CD4-positive, alpha-beta T cell treated with Interleukin-10 for 1 hour (primary cell): ENCODE measurements at regions not wholly inside any gene's neighbourhood (a gene's known extent, or its start where the extent isn't known, plus 50 kb on each side); places are given as distances from the start of the nearest gene placed in this dataset.
"Not testable (repeated sequence)": the region's sequence is repeated elsewhere in the genome, so short reads cannot be mapped to it uniquely, and the experiment has no call there.

Source experiments
- DNase-seq: peaks from one replicate; pipeline ENCODE4 v3.0.0-alpha.2; 2020

DNA sequence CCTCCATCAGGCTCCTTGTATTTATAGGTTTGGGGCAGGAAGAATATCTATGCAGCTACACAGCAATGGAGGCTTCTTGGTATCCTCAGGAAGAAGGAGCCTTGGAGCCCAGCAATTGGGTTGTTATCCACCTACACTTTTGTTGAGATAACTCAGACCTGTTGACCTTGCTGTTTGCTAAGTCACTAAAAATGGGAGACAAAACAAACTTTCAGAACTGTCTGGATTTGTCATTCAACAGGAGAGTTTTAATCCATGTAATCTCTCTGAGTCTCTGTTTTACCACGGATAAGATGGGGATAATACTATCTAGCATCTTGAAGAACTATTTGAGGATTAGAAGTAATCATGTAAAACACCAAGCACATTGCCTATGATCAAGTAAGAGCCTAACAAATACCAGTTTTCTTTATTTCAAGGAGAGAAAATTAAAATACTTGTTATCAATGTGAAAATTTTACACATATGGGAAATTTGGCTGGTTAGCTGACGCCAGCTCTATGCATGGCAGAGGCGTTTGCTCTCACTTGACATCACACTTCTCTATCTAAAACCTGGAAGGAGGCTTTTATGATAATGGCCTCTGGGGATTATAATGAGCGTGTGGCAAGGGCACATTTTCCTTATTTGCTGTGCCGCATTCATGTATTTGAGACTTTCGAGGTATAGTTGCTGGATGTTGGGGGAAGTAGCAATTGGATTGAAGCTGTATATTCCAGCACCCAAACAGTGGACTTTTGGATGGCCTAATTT is 215.6 kb downstream of the PDCD6IP start:
- no peak for DNase-seq

DNA sequence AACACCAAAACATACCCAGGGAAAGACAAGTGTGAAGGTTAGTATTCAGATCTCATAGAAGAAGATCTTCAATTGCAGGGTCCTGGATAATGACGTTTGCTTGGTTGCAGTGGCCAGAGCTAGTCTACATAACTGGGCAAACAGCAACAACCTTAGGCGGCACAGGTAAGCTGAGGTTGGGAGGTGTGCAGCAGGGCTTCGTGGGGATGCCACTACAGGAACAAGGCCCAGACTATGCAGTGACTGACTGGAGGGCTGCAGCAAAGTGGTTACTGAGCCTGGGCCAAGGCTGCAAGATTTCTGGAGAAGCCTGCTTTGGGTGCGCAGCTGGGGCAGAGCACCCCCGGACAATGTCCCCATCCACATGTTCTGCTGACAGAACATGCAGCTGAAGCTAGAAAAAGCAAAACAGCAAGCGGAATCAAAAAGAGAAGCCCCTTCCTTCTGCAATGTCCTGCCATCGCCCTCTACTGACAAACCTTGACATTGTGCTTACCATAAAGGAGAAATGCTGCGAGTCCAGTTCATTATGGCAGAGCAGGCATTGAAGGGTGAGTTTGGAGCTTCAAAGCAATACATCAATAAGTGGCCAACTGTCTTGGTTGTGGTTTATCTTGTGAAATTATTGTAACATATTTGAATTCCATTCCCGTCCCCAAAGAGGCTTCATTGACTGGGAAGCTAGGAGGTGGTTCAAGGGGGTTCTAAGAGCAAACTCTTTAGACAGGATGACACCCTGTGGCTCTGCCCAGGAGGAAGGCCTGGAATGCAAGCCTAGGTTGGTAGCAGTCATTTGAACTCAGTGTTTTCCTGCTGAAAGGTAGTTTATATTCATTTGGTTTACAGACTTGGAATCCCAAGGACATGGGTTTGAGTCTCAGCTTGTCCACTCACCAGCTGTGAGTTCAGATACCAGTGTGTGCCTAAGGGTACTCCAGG is 217.0 kb downstream of the PDCD6IP start:
- no peak for DNase-seq

DNA sequence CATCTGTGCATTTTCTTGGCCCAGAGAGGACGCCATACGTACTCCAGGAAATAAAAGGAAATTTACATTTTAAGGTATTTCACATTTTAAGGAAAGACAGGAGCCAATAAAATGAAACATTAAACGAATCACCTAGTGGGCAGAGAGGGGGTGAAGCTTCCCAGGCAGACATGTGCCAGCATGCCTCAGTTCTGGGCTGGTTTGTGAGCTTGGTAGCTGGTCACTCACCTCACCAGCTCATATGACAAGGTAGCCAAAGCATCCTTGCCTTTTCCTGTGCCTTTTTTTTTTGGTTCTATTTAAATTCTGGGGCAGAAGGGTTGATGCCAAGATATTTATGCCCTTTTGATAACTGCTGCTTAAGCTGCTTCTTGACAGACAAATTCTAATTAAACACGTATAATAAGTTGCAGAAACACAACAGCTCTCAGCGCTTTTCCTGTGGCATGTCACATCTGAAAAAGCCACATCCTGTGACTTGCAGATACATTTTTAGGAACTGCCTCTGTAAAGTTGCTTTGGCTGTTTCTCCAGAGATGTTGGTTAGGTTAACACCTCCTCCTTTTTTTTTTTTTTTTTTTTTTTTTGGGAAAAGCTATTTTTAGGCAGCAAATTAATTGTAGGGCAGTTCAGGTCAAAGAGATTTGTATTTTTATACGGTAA is 218.6 kb downstream of the PDCD6IP start:
- peak; percentile 41 for DNase-seq

DNA sequence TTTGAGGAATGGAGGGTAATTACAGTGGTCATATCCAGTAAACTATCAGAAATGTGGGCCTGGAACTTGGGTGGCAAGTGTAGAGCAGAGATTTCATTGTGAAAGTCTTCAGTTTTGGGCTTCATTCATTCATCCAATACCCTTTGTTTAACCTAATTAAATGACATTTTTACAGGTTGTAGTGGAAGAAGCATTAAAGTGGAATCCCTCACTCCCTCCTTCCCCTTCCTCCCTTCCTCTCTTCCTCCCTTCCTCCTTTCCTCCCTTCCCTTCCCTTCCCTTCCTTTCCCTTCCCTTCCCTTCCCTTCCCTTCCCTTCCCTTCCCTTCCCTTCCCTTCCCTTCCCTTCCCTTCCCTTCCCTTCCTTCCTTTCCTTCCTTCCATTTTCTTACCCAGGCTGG is 219.3 kb downstream of the PDCD6IP start:
- DNase-seq = no peak

DNA sequence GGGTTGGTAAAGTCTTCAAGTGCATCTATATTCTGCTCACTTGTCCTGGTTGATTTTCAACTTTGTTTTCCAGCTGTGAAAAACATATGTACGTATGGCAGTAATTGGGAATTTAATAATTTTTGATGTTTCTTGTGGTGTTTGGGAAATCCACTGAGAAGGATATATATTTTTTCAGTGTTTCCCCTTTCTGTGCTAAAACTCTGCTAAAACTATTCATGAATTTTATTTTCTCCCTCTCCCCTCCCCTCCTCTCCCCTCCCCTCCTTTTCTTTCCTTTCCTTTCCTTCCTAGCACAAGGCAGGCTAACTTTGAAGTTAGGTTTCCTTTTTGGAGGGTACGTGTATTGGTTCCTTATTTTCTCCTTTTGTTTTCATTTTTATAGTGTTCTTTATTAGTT is 220.7 kb downstream of the PDCD6IP start:
- DNase-seq = no peak

DNA sequence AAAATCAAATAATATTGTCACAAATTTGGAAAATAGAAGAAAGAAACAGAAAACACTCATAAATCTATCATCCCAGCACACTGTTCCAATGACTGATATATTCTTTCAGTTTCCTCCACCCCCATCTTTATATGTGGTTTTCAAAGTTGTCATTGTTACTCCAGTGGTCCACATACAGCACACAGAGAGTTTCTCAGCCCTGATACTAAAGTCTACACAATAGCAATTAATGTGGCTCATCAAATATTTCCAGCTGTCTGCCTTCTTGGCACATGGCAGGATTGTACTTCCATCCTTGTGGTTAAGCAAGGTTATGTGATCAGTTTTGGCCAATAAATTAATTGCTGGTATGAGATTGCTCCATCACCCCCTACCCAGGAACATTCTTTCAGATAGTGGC is 221.7 kb downstream of the PDCD6IP start:
- DNase-seq = no peak

DNA sequence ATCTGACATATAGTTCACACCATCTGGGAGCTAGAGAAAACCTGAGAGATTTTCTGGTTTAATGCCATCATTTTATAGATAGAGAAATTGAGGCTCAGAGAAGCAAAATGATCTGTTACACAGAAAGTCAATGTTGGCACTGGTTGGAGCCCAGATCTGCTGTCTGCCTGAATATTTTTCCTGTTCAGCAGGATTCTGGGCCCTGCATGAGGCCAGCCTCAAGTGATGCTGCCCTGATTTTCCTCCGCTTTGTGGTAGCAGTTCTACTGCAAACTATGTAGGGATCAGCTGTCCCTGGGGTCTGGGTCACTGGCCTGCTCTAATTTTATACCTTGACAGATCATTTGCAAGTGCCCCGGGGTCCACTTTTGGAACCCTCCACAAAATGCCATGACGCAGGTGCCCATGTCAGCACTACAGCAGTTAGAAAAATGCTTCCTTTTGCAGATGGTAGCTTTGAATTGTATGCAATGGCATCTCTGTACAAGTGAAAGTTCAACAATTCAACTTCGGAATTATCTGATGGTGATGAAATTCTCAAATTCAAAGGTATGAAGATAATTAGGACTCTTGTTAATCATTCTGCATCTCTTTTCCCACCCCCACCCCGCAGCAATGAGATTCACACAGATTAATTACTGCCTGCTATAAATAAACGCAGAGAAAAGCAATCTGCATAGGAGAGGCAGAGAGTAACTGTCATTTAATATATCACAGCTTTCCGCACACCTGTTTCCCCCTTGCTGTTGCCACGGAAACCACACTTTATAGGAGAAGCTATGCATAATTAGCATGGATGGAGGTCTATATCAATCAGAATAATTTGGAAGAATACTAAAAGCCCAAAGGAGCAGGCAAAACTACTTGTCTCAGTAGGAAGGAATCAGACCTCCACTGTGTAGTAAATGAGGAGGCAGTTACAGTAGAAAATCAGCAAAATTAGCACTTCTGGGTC is 222.6 kb downstream of the PDCD6IP start:
- DNase-seq = no peak

DNA sequence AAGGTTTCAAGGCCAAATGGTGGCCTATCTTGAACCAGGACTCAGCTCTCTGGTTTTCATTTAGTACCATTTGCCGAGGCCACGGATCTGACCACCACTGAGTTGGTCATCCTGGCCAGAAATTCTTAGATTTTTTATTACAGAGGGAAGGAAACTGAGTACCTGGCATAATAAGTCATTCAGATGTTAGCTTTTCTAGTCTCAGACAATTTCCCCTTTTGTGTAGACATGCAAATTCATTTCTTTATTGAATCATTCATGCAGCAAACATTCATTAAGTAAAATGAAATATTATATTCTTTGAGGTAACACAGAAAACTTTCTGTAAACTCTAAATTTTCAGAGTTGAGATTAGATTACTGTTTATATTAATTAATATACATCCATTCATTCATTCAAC is 223.7 kb downstream of the PDCD6IP start:
- no peak for DNase-seq

DNA sequence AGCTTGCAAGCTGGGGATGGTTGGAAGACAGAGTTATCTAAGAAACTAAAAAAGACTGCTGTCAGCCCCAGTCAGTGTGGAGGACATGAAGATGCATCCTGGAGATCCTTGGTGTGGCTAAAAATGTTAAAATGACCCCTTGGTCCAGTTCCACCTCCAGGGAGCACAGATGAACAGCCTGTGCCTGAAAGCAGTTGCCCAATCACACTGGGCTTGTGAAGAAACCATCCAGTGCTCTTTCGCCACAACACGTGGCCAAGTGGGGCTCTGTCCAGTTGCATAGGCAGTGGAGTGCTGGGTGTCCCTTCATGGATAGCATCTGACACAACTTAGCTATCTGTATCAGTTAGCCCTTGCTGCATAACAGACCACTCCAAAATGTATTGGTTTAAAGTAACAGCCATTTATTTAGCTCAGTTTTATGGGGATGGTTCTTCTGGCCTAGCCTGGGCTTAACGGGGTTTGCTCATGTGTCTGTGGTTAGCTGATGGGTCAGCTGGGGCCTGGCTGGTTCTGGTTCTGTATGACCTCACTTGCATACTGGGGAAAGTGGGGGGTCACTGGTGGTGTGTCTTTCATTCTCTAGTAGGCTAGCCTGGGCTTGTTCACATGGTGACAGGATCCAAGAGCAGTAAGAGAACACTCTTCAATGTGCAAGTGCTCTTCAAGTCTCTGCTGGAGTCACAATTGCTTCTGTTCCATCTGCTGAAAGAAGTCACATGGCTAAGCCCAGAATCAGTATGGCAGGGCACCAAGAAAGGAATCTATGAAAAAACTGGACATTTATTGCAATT is 226.2 kb downstream of the PDCD6IP start:
- no peak for DNase-seq

DNA sequence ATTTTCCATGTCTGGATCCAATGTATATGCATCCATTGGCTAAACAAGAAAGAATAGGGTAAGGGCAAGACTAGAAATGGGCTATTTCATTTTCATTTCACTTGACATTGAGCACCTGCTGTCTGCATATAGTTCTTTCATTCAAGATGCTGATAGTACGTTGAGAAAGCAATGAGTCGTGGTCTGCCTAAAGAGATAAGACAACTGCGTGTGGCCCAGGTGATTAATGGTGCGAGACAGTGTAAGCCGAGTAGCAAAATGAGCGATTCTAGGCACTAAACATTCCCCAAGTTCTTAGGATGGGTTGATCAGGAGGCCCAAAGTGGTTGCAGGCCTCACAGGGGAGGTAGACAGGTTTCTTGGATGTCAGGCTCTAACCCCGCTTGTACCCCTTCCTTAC is 235.4 kb downstream of the PDCD6IP start:
- DNase-seq = no peak

DNA sequence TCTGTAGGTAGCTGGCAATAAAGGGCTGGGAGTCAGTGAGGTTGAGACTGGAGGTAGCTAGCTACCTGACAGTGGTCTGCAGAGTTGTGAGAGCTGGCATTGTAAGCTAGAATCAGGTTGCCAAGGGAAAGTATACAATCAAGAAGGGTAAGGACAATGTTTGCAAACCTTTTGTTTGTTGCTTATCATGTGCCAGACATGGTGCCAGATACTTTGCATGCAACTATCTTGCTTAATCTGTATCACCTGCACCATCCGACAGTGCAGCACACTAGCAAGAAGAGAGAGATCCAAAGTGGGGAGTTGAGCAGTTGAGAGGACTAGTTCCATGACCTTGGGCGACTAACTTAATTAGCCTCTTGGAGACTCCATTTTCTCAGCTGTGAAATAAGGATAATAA is 236.4 kb downstream of the PDCD6IP start:
- no peak for DNase-seq

DNA sequence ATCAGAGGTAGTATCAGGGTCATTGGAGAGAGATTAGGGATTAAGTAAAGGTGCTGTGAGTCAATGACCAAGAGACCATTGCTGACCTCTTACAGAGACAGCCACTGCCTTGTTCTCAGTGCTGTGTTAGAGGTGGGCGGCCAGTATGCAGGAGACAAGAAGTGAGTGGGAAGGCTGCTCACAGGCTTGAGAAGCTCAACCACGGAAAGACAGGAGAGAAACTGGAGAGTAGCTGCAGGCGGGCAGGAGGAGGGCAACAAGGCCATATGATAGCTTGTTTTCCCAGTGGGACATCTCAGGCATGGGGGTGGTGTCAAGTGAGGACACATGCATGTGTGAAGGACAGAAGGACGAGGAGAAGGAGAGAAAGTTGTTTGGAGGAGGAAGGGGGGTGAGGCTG is 237.3 kb downstream of the PDCD6IP start:
- no peak for DNase-seq

DNA sequence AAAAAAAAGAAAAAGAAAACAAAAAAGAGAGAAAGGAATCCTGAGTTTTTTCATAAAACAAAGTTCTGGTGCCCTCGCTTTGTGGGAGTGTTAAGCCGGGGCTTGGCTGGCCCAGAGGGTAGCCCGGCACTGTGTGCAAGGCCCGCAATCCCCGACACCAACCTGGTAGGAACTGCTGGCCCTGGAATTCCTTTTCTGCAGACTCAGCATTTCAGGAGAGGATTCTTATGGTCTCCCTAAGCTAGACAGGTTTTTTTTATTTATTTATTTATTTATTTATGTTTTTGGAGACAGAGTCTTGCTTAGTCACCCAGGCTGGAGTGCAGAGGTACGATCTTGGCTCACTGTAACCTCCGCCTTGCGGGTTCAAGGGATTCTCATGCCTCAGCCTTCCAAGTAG is 238.8 kb downstream of the PDCD6IP start:
- no peak for DNase-seq

DNA sequence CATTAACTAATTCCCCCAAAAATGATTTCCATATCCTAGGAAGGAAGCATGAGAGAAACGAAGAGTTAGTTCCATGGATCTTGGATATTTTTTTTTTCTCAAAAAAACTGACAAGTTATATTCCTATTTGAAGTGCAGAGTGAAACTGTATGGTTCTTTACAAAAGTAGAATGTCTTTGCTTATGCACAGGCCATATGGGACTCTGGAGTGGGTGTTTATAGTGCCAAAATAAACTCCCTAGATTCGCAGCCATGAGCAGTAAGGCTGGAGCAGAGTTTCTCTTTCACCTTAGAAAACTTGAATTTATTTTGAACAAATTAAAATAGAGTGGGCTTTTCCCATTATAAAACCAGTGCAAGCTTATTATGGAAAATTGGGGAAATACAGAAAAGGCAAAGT is 239.7 kb downstream of the PDCD6IP start:
- DNase-seq = no peak

DNA sequence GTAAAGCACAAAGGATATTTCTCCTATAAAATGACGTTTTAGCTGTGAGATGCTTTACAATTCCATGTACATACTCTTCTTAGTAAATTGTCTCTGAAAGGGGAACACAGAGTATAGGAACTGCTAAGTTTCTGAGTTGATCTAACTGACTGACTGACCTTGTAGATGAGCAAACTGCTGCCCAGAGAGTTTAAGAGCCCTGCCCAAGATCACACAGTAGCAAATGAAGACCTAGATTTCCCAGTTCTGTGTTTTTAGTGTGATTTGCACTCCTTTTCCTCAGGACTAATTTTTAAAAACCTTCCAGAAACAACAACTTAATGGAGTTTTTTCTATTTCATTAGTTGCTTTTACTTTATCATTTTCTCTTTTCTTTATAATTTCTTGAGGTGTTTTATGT is 247.7 kb downstream of the PDCD6IP start:
- DNase-seq = no peak

DNA sequence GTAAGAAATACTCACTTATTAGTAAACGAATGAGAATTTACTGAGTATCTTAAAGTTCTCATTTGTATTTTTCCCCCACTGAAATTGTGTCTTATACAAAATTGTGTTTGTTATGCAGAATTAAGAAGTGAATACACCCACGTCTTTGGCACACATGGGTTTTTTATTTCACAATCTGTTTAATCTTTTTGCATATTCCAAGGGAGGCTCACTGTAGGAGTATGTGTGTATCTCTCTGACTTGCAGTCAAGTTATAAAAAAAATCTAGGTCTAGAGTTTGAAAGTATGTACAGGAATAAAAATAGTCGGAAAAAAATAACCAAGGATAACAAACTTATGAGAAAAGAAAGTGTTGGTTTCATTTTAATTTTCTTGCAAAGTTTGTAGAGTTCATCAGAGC is 255.2 kb downstream of the PDCD6IP start:
- no peak for DNase-seq

DNA sequence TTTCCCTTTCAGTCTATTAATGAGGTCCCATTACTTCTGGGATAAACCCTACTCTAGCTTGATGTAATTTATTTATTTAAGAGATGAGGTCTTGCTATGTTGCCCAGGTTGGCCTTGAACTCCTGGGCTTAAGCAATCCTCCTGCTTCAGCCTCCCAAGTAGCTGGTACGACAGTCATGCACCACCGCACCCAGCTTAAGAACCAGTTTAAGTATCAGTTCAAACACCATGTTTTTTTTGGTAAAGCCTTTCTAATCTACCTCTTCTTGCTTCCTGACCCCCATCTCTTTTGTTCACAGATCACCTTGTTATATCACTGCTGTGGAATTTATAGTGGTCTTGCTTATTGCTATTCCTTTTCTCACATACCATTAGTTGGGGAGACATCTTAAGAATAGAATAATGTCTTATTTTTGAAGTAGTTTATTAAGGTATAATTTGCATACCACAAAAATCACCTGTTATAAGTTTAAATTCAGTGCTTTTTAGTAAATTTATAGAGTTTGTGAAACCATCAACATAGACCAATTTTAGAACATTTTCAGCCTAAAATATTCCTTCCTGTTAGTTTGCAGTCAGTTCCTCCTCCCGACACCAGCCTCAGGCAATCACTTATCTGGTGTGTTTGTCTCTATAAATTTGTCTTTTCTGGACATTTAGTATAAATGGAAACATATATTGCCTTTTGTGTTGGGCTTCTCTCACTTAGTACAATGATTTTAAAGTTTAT is 257.9 kb downstream of the PDCD6IP start:
- DNase-seq = no peak

DNA sequence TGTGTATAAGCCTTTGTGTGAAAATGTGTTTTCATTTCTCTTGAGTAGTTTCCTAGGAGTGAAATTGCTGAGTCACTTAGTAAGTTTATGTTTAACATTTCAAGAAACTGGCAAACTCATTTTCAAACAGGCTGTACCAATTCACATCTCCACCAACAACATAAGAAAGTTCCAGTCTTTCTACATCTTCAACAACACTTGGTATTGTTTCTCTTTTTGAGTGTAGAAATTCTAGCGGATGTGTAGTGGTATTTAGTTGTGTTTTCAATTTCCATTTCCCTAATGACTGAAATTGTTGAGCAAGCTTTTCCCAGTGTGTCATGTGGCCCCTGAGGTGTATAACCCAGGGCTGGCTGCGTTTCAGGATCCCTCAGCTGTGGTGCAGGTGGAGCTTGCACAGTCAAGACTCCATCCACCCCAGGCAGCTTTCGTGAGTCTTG is 258.5 kb downstream of the PDCD6IP start:
- no peak for DNase-seq

DNA sequence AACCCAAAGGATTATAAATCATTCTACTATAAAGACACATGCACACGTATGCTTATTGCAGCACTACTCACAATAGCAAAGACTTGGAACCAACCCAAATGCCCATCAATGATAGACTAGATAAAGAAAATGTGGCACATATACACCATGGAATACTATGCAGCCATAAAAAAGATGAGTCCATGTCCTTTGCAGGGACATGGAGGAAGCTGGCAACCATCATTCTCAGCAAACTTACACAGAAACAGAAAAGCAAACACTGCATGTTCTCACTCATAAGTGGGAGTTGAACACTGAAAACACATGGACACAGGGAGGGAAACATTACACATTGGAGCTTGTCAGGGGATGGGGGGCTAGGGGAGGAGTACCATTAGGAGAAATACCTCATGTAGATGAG is 262.6 kb downstream of the PDCD6IP start:
- not testable (repeated sequence) for DNase-seq

DNA sequence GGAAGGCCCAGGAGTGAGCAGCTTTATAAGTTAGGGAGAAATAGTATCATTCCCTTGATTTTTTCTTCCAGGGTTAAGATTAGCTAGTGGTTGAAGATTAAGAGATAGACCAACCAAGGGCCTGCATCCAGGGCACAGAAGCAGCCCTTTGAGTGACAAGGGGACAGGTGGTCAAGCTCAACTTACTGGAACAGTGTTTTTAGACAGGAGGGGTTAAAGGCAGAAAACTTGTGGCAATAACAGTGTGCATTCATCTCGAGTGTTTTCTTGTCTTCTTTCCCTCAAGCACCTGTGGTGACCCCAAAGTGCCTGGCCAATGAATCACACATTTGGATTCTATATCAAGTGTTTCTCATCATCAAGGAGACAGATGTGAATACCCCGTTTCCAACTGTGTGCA is 267.5 kb downstream of the PDCD6IP start:
- DNase-seq = no peak

DNA sequence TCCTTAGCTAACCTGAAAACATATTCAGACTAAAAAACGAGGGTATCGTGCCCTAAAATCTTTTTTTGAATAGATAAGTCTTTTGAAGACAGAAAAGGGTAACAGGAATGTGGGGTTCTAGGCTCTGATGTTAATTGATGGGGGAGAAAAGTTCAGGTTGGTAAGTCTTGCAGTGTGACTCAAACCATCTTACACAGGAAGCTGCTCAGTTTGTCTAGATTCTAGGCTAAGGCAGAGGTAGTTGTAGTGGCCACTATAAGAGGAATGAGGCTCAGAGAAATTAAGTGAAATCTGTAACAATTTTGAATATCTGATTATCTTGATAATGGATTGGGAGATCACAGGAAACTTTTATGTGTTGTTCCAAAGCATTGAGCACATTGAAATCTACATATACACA is 267.9 kb downstream of the PDCD6IP start:
- DNase-seq = no peak
